HG03439 (cell line): ENCODE measurements at regions not wholly inside any gene's neighbourhood (a gene's known extent, or its start where the extent isn't known, plus 50 kb on each side); places are given as distances from the start of the nearest gene placed in this dataset.

Source experiments
- ATAC-seq: cut with Tn5 transposase; IDR thresholded peaks from one replicate; pipeline ENCODE4 v1.9.1; 2021; ENCODE audit warnings: mild to moderate bottlenecking, moderate library complexity; ENCODE audit not compliant: unreplicated experiment

GRCh38 chr5:157933005-157933404 lies 74.1 kb upstream of the CLINT1 start:
- no peak for ATAC-seq

DNA sequence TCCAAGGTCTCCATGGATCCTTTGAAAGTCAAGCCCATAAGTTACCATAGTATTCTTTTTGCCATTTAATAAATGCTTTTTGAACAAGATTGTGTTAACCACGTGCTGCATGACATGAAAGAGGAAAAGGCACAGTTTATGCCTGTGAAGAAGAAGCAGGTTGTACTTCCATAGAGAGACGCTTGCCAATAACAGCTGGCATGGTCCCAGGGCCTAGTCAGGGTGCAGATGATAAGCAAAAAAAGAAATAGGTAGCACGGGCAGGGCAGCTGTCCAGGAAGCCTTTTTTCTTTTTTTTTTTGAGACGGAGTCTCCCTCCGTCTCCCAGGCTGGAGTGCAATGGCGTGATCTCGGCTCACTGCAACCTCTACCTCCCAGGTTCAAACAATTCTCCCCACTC lies 71.8 kb upstream of the CLINT1 start:
- no peak for ATAC-seq

DNA sequence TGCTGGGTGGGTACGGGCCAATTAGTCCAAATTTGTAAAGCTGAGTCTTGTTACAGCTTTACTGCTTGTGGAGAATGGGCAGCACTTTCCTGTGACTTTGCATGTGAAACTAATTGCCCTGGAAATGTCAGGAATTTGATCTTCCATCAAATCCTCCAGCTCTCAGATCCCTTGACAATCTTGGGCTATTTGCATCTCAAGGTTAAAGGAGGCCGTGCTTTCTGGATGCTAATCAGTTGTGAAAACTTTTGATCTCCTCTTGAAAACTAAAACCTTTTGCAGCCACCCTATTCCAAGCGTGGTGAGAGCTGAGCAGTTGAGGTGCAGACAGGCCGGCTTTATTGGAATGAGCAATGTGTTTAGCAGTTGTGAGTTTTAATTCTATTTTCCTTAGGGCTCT lies 68.0 kb upstream of the CLINT1 start:
- ATAC-seq: no peak

- no peak for ATAC-seq
Observed at GRCh38 chr5:157925786-157926671, 67.1 kb upstream of the CLINT1 start.

DNA sequence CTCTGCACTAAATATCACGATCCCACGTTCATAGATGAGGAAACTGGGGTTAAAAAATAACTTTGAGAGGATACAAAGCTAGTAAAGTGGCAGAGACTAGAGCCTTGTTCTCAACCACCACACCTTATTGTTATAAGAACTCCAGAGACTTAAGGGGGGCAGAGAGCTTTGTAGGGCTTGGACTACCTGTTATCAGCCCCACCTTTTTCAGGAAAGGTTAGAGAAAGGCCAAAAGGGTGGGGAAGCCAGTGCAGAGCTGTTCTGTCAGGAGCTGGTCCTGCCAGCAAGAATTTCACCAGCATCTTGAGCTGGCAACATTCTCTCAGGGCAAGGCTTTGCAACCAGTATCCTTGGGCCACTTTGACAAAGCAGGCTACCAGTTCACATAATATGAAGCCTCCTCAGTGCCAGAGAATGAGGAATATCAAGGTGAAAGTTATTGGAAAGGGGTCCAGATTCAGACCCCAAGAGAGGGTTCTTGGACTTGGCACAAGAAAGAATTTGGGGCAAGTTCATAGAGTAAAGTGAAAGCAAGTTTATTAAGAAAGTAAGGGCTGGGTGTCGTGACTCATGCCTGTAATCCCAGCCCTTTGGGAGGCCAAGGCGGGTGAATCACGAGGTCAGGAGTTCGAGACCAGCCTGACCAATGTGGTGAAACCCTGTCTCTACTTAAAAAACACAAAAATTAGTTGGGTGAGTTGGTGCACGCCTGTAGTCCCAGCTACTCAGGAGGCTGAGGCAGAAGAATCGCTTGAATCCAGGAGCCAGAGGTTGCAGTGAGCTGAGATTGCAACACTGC lies 66.2 kb upstream of the CLINT1 start:
- no peak for ATAC-seq

DNA sequence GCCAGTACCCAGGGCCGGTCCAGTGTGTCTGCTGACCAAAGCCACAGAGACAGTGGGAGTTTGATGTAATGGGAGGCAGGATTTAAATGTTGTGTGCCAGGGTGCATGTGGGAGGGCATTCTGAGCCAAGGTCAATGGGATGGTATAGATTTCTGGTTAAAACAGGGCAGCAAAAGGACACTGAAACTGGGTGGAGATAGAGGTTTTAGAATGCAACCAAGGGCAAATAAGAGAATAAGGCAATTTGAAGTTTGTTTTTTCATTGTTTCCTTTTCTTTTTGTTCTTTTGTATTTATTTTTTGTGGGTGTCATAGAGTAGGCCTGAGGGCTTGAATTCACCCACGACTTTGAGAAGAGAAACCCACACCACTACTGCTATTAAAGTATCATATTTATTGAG lies 65.5 kb upstream of the CLINT1 start:
- ATAC-seq: no peak

- ATAC-seq: no peak
Observed at GRCh38 chr5:157923765-157924164, 64.8 kb upstream of the CLINT1 start.

DNA sequence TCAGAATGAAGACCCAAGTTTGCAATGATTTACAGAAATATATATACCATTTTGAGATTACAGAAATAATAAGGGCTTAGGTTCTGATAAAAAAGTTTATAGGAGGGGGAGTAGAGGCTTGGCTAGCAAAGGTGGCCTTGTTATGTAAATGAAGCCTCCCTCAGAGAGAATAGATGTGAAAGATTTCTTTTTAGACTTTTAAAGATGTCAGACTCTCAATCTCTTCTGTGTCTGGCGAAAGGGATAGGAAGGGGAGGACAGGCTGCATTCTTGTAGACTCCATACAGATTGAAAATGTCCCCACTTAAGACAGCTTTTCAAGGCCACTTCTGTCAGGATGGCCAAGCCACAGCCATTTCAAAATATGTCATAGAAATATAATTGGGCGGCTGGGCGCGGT lies 63.1 kb upstream of the CLINT1 start:
- ATAC-seq: no peak

- no peak for ATAC-seq
Observed at GRCh38 chr5:157920828-157921170, 61.9 kb upstream of the CLINT1 start.

DNA sequence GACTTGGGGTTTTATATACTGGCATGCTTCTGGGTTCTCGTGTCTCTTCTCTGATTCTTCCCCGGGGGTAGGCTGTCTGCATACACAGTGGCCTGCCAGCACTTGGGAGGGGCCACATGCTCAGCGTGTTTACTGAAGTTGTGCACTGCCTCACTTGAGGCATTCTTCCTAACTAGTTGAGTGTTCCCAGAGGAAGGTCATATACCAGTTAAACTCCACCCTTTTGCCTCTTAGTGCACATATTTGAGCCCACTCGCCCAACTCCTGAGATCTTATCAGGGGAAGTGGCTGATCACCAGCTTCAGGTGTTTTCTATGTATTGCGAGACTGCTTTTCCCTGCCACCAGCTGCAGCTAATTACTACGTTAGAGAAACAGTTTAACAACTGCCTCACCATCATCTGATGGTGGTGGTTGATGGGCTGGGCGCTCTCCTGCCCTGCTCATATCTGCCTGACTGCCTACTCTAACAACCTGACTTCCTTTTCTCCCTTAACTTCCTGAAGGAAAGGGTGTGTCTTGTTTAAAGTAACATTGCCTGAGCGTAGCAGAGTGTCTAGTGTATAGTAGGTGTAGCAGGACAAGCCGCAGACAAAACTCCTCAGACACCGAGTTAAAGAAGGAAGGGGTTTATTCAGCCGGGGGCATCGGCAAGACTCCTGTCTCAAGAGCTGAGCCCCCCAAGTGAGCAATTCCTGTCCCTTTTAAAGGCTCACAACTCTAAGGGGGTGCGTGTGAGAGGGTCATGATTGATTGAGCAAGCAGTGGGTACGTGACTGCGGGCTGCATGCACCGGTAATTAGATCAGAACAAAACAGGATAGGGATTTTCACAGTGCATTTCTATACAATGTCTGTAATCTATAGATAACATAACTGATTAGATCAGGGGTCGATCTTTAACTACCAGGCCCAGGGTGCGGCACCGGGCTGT lies 60.1 kb upstream of the CLINT1 start:
- ATAC-seq: no peak

GRCh38 chr5:157917899-157918809 lies 59.2 kb upstream of the CLINT1 start:
- ATAC-seq: peak; percentile 54

- ATAC-seq: no peak
Observed at GRCh38 chr5:157917491-157917890, 58.5 kb upstream of the CLINT1 start.

GRCh38 chr5:157915638-157916037 lies 56.7 kb upstream of the CLINT1 start:
- no peak for ATAC-seq

GRCh38 chr5:157914151-157914788 lies 55.3 kb upstream of the CLINT1 start:
- no peak for ATAC-seq

- ATAC-seq: no peak
Observed at GRCh38 chr5:157913575-157913974, 54.6 kb upstream of the CLINT1 start.

DNA sequence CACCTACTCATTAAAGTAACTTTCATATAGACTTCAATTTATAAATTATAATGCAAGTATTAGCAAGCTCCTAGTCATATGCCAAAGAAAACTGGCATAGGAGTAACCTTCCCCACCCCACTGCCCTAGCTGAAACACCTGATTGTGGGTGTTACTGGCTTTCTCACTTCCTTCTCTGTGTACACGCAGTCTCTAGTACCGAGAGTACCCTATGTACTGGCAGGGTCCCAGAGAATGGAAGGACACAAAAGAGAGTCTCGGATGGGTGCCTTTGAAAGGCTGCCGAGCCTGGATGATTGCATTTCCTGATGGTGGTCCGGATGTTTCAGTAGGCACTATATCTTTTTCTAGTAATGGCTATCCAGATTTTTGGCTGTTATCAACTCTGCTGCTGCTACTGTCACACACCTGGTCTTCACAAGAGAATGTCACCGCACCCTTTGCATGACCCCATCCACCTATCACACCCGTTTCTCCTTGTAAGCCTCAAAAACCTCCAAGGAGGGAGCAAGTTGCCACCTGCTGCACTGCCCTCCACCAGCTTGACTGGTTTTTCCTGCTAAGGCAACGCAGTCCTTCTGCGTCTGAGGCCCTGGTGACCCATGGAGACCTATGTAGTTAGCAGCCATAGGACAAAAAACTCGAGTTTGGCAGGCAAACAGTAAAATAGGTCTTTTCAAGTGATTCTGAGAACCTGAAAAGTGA lies 53.8 kb upstream of the CLINT1 start:
- peak; percentile 82 for ATAC-seq

DNA sequence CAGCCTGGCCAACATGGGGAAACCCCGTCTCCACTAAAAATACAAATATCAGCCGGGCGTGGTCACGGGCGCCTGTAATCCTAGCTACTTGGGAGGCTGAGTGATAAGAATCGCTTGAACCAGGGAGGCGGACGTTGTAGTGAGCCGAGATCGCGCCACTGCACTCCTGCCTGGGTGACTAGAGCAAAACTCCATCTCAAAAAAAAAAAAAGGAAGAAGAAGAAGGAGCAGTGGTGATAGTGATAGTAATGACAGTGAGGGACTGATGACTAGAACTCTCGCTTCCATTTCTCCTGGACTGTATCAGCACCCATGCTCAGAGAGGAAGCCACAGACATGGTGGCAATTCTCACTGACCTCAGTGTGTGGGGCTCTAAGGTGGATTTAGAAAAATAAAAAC lies 52.6 kb upstream of the CLINT1 start:
- ATAC-seq: no peak
